Small intestine (tissue), 7 donors: ENCODE measurements at regions not wholly inside any gene's neighbourhood (a gene's known extent, or its start where the extent isn't known, plus 50 kb on each side); places are given as distances from the start of the nearest gene placed in this dataset.

ENCODE experiments used
- DNase-seq, 2 donors: peaks; one replicate each; pipeline versions ENCODE4 v3.0.0 to v3.0.0-alpha.2; 2013
- FAIRE-seq: peaks from 2 replicates; lab custom pipeline; 2012; peaks lifted over from hg19 to GRCh38; lab: Jason Lieb, UNC
- H3K27ac ChIP-seq, 3 donors: one replicate each; pipeline ENCODE4 v1.5.1; 2013; ENCODE audit warnings: low read length in 2 of 3, mild to moderate bottlenecking in 2 of 3, control low read depth in 1 of 3, inconsistent platforms in 1 of 3, low read depth in 1 of 3, moderate library complexity in 1 of 3
- H3K27me3 ChIP-seq, 3 donors: one replicate each; pipeline ENCODE4 v1.6.1; 2013; ENCODE audit warnings: low read length in 3 of 3, inconsistent platforms in 1 of 3; ENCODE audit not compliant: control insufficient read depth in 3 of 3, insufficient read depth in 3 of 3
- H3K36me3 ChIP-seq, 3 donors: one replicate each; pipeline ENCODE4 v1.6.1; 2013; ENCODE audit warnings: low read length in 3 of 3, inconsistent platforms in 1 of 3, low read depth in 1 of 3, mild to moderate bottlenecking in 1 of 3, moderate library complexity in 1 of 3; ENCODE audit not compliant: control insufficient read depth in 3 of 3, insufficient read depth in 2 of 3
- H3K4me1 ChIP-seq, 3 donors: one replicate each; pipeline ENCODE4 v1.6.1; 2013; ENCODE audit warnings: low read length in 2 of 3, inconsistent platforms in 1 of 3, low read depth in 1 of 3, mild to moderate bottlenecking in 1 of 3, moderate library complexity in 1 of 3; ENCODE audit not compliant: control insufficient read depth in 3 of 3, insufficient read depth in 2 of 3
- H3K4me3 ChIP-seq, 3 donors: one replicate each; pipeline ENCODE4 v1.5.1; 2013; ENCODE audit warnings: low read length in 3 of 3, control low read depth in 1 of 3, inconsistent platforms in 1 of 3, low read depth in 1 of 3, mild to moderate bottlenecking in 1 of 3, moderate library complexity in 1 of 3
- H3K9me3 ChIP-seq, 2 donors: one replicate each; pipeline ENCODE4 v1.6.1; 2013; ENCODE audit warnings: low read depth in 1 of 2, low read length in 1 of 2; ENCODE audit not compliant: control insufficient read depth in 2 of 2, insufficient read depth in 1 of 2
- WGBS, 3 donors: extraction: QIAGEN DNeasy Blood & Tissue Kit; methylation state at CpG; one replicate each; pipeline ENCODE4 v1.1.7; 2013; 5-methylcytosine and 5-hydroxymethylcytosine counted together
- donor health status: healthy with polysubstance abuse.
- donor health status: control.
- donor health status: control.
- donor health status: Bipolar disorder and iron deficiency.
- donor health status: healthy.

- peaks cover 0 to 5% of the 10 kb centered on the region in 2 donors for H3K9me3 ChIP-seq
- FAIRE-seq (no peak), DNase-seq (no peak)
- H3K27me3 ChIP-seq: no peaks in the 10 kb centered on the region
- no peaks in the 10 kb centered on the region for H3K4me1 ChIP-seq
- H3K36me3 ChIP-seq: no peaks in the 10 kb centered on the region
- 97 to 100% (median 100%) methylated on average over 1 of the region's 1 CpG for WGBS, 3 donors
- no peak overlapping the region for H3K27ac ChIP-seq
- no peak overlapping the region for H3K4me3 ChIP-seq
These were observed 1018.3 kb upstream of the RAG2 start for GRCh38 chr11:37616291-37616690.

GRCh38 chr11:37613031-37613430 lies 1015.0 kb upstream of the RAG2 start:
- Histone ChIP-seq H3K4me3 (no peak overlapping the region), H3K36me3 (no peaks in the 10 kb centered on the region), H3K27me3 (no peaks in the 10 kb centered on the region), H3K27ac (no peak overlapping the region), H3K9me3 (no peaks in the 10 kb centered on the region), H3K4me1 (no peaks in the 10 kb centered on the region)
- 29 to 37% (median 35%) methylated on average over 1 of the region's 1 CpG for WGBS, 3 donors
- FAIRE-seq (no peak), DNase-seq (peak in 1 of 2 donors; percentile 2)

GRCh38 chr11:37612146-37612545 lies 1014.1 kb upstream of the RAG2 start:
- DNase-seq (peak; percentile 1 to 39), FAIRE-seq (no peak)
- Histone ChIP-seq H3K36me3 (no peaks in the 10 kb centered on the region), H3K9me3 (no peaks in the 10 kb centered on the region), H3K27ac (peak overlapping the region in 1 of 3 donors; percentile 34), H3K4me1 (no peaks in the 10 kb centered on the region), H3K27me3 (no peaks in the 10 kb centered on the region), H3K4me3 (no peak overlapping the region)
- WGBS, 3 donors: 60 to 67% (median 62%) methylated on average over 4 of the region's 4 CpGs

- Histone ChIP-seq H3K27ac (no peak overlapping the region), H3K9me3 (no peaks in the 10 kb centered on the region), H3K4me1 (no peaks in the 10 kb centered on the region), H3K27me3 (no peaks in the 10 kb centered on the region), H3K36me3 (no peaks in the 10 kb centered on the region), H3K4me3 (no peak overlapping the region)
- WGBS, 3 donors: 20 to 37% (median 21%) methylated on average over 1 of the region's 1 CpG
- FAIRE-seq (no peak), DNase-seq (no peak)
These were observed 1007.2 kb upstream of the RAG2 start for GRCh38 chr11:37605229-37605628.

GRCh38 chr11:37598381-37598780 lies 1000.3 kb upstream of the RAG2 start:
- Histone ChIP-seq H3K4me3 (no peak overlapping the region), H3K27me3 (no peaks in the 10 kb centered on the region), H3K36me3 (no peaks in the 10 kb centered on the region), H3K4me1 (no peaks in the 10 kb centered on the region), H3K9me3 (no peaks in the 10 kb centered on the region), H3K27ac (no peak overlapping the region)
- WGBS, 3 donors: 63 to 79% (median 69%) methylated on average over 1 of the region's 1 CpG
- DNase-seq (no peak), FAIRE-seq (no peak)

GRCh38 chr11:37597776-37598175 lies 999.7 kb upstream of the RAG2 start:
- Histone ChIP-seq H3K4me1 (no peaks in the 10 kb centered on the region), H3K9me3 (no peaks in the 10 kb centered on the region), H3K36me3 (no peaks in the 10 kb centered on the region), H3K27me3 (no peaks in the 10 kb centered on the region), H3K27ac (no peak overlapping the region), H3K4me3 (no peak overlapping the region)
- DNase-seq (no peak), FAIRE-seq (no peak)
- 37 to 62% (median 61%) methylated on average over 2 of the region's 2 CpGs for WGBS, 3 donors

GRCh38 chr11:37595845-37596244 lies 997.8 kb upstream of the RAG2 start:
- Histone ChIP-seq H3K27ac (no peak overlapping the region), H3K4me1 (no peaks in the 10 kb centered on the region), H3K9me3 (no peaks in the 10 kb centered on the region), H3K4me3 (no peak overlapping the region), H3K36me3 (no peaks in the 10 kb centered on the region), H3K27me3 (no peaks in the 10 kb centered on the region)
- 0 to 45% (median 38%) methylated on average over 1 of the region's 1 CpG for WGBS, 3 donors
- DNase-seq (no peak), FAIRE-seq (no peak)

GRCh38 chr11:37574361-37574760 lies 976.3 kb upstream of the RAG2 start:
- no peaks in the 10 kb centered on the region for H3K36me3 ChIP-seq
- H3K4me1 ChIP-seq: no peaks in the 10 kb centered on the region
- peaks cover 0 to 3% of the 10 kb centered on the region in 2 donors for H3K9me3 ChIP-seq
- H3K27ac ChIP-seq: no peak overlapping the region
- 83 to 90% (median 85%) methylated on average over 1 of the region's 1 CpG for WGBS, 3 donors
- H3K4me3 ChIP-seq: no peak overlapping the region
- FAIRE-seq: no peak
- H3K27me3 ChIP-seq: no peaks in the 10 kb centered on the region
- no peak for DNase-seq

- H3K4me1 ChIP-seq: no peaks in the 10 kb centered on the region
- no peaks in the 10 kb centered on the region for H3K27me3 ChIP-seq
- WGBS, 3 donors: 56 to 62% (median 59%) methylated on average over 1 of the region's 1 CpG
- H3K9me3 ChIP-seq: no peaks in the 10 kb centered on the region
- FAIRE-seq: no peak
- no peak overlapping the region for H3K4me3 ChIP-seq
- no peak for DNase-seq
- no peaks in the 10 kb centered on the region for H3K36me3 ChIP-seq
- no peak overlapping the region for H3K27ac ChIP-seq
These were observed 974.6 kb upstream of the RAG2 start for GRCh38 chr11:37572491-37573171.
